Coronary artery (tissue), 2 donors: ENCODE measurements at regions not wholly inside any gene's neighbourhood (a gene's known extent, or its start where the extent isn't known, plus 50 kb on each side); places are given as distances from the start of the nearest gene placed in this dataset.

Experiments
- DNase-seq: peaks from one replicate; pipeline ENCODE4 v3.0.0-alpha.2; 2017; ENCODE audit warnings: low spot score
- H3K27ac ChIP-seq, 2 donors: fragments of 200-600 bp; sonication (generic); one replicate each; pipeline ENCODE4 v1.5.1; 2016 to 2019
- H3K4me3 ChIP-seq: fragments of 200-600 bp; sonication (generic); 2 replicates; pipeline ENCODE4 v1.5.1; 2016; ENCODE audit warnings: mild to moderate bottlenecking, moderate library complexity
- CTCF ChIP-seq: fragments of 200-600 bp; sonication (generic); IDR thresholded peaks from one replicate; pipeline ENCODE4 v1.5.1; 2019; ENCODE audit warnings: antibody characterized with exemption

- no peak for DNase-seq
- no peak for TF ChIP-seq CTCF
- Histone ChIP-seq H3K4me3 (no peak overlapping the region), H3K27ac (no peak overlapping the region)
Measured at GRCh38 chr4:155481150-155481549, 104.4 kb upstream of the MAP9 start.

GRCh38 chr4:155479835-155480234 lies 103.1 kb upstream of the MAP9 start:
- H3K4me3 ChIP-seq: no peak overlapping the region
- no peak for TF ChIP-seq CTCF
- DNase-seq: no peak
- peak overlapping the region; percentile 48 to 52 for H3K27ac ChIP-seq

- no peak for TF ChIP-seq CTCF
- Histone ChIP-seq H3K27ac (no peak overlapping the region), H3K4me3 (no peak overlapping the region)
- no peak for DNase-seq
Measured at GRCh38 chr4:155478336-155478835, 101.6 kb upstream of the MAP9 start.

- no peak overlapping the region for H3K4me3 ChIP-seq
- TF ChIP-seq CTCF: no peak
Measured at GRCh38 chr4:155474758-155475157, 98.0 kb upstream of the MAP9 start.

GRCh38 chr4:155473420-155474095 lies 96.8 kb upstream of the MAP9 start:
- no peak for TF ChIP-seq CTCF
- no peak for DNase-seq
- H3K27ac ChIP-seq: no peak overlapping the region

More at GRCh38 chr4:155474758-155475157, 98.0 kb upstream of the MAP9 start:
- DNase-seq: no peak
- H3K27ac ChIP-seq: no peak overlapping the region

GRCh38 chr4:155468282-155468681 lies 91.5 kb upstream of the MAP9 start:
- Histone ChIP-seq H3K27ac (no peak overlapping the region), H3K4me3 (no peak overlapping the region)
- no peak for TF ChIP-seq CTCF
- DNase-seq: no peak

More at GRCh38 chr4:155473420-155474095, 96.8 kb upstream of the MAP9 start:
- H3K4me3 ChIP-seq: no peak overlapping the region

GRCh38 chr4:155450676-155451075 lies 73.9 kb upstream of the MAP9 start:
- no peak overlapping the region for H3K27ac ChIP-seq
- no peak for TF ChIP-seq CTCF
- no peak for DNase-seq

More at GRCh38 chr4:155450676-155451075, 73.9 kb upstream of the MAP9 start:
- H3K4me3 ChIP-seq: no peak overlapping the region
